KBM-7 (cell line): ENCODE measurements at regions not wholly inside any gene's neighbourhood (a gene's known extent, or its start where the extent isn't known, plus 50 kb on each side); places are given as distances from the start of the nearest gene placed in this dataset.
"Not testable (repeated sequence)": the region's sequence is repeated elsewhere in the genome, so short reads cannot be mapped to it uniquely, and the experiment has no call there.

Experiments used
- DNase-seq: peaks from one replicate; pipeline ENCODE4 v3.0.0-alpha.2; 2015
- in situ Hi-C: fragments of 300-500 bp; cut with MboI; formaldehyde crosslinking; loops from 2 replicates; pipeline ENCODE4 v1.14.3; 2020; ENCODE audit warnings: low sequenced_read_pairs, low pct_unique_long_range_greater_than_20kb, mixed read lengths

GRCh38 chr1:192418552-192419285, 101.9 kb downstream of the RGS21 start:
- in situ Hi-C loops, result no loop called here

GRCh38 chr1:192430644-192431043, 113.9 kb downstream of the RGS21 start:
- in situ Hi-C loops, result no loop called here
- DNase-seq, result no peak

More at GRCh38 chr1:192418552-192419285, 101.9 kb downstream of the RGS21 start:
- no peak for DNase-seq

GRCh38 chr1:192435704-192436103, 118.9 kb downstream of the RGS21 start:
- no peak for DNase-seq
- in situ Hi-C loops, result no loop called here

- DNase-seq, result no peak
- in situ Hi-C loops, result no loop called here
Measured at GRCh38 chr1:192436441-192437078, 119.8 kb downstream of the RGS21 start.

GRCh38 chr1:192438737-192439136, 121.9 kb downstream of the RGS21 start:
- DNase-seq, result no peak
- in situ Hi-C loops, result no loop called here

- in situ Hi-C loops, result no loop called here
- DNase-seq, result no peak
Measured at GRCh38 chr1:192439373-192440025, 122.7 kb downstream of the RGS21 start.

GRCh38 chr1:192441492-192441891, 124.7 kb downstream of the RGS21 start:
- in situ Hi-C loops, result no loop called here
- DNase-seq, result no peak

GRCh38 chr1:192442736-192443135, 125.9 kb downstream of the RGS21 start:
- no peak for DNase-seq
- in situ Hi-C loops, result no loop called here

- in situ Hi-C loops, result no loop called here
- DNase-seq, result no peak
Measured at GRCh38 chr1:192443616-192444015, 126.8 kb downstream of the RGS21 start.

- in situ Hi-C loops, result no loop called here
- no peak for DNase-seq
Measured at GRCh38 chr1:192445241-192445640, 128.4 kb downstream of the RGS21 start.

- peak; percentile 73 for DNase-seq
- in situ Hi-C loops, result no loop called here
Measured at GRCh38 chr1:192445839-192446489, 129.2 kb downstream of the RGS21 start.

- DNase-seq, result no peak
- in situ Hi-C loops, result no loop called here
Measured at GRCh38 chr1:192448026-192448578, 127.5 kb upstream of the RGS1 start.

GRCh38 chr1:192453360-192453992, 122.1 kb upstream of the RGS1 start:
- DNase-seq, result no peak
- in situ Hi-C loops, result no loop called here

GRCh38 chr1:192459467-192459866, 116.1 kb upstream of the RGS1 start:
- no peak for DNase-seq
- in situ Hi-C loops, result no loop called here

GRCh38 chr1:192461684-192462083, 113.9 kb upstream of the RGS1 start:
- DNase-seq, result no peak
- in situ Hi-C loops, result no loop called here

- no peak for DNase-seq
- in situ Hi-C loops, result no loop called here
Measured at GRCh38 chr1:192462616-192463015, 113.0 kb upstream of the RGS1 start.

- in situ Hi-C loops, result no loop called here
- no peak for DNase-seq
Measured at GRCh38 chr1:192463661-192464060, 111.9 kb upstream of the RGS1 start.

GRCh38 chr1:192465221-192465620, 110.4 kb upstream of the RGS1 start:
- in situ Hi-C loops, DNase-seq: not testable (repeated sequence)

GRCh38 chr1:192474080-192474683, 101.4 kb upstream of the RGS1 start:
- in situ Hi-C loops, result loop anchor here (10.0 kb wide), 1 partner anchor 111 kb away; no protein-coding TSS in a partner anchor
- peak; percentile 74 for DNase-seq
